A549 (cell line): ENCODE measurements at regions not wholly inside any gene's neighbourhood (a gene's known extent, or its start where the extent isn't known, plus 50 kb on each side); places are given as distances from the start of the nearest gene placed in this dataset.

ENCODE experiments used
- ATAC-seq, 2 experiments: fragments of 200-7000 bp in 1 of 2; fragments of >200 bp in 1 of 2; cut with Nextera tagmentation in 1 of 2; cut with Tn5 transposase in 1 of 2; 3 replicates each; pipeline versions ENCODE4 v1.8.0 to v1.9.1; 2018 to 2020; ENCODE audit warnings: mild to moderate bottlenecking in 1 of 2, moderate library complexity in 1 of 2
- CTCF ChIA-PET: fragments of 300-600 bp; sonication (Branson Sonifier 250); formaldehyde crosslinking; extraction: SDS; loops from one replicate; lab custom pipeline; 2021; ENCODE audit warnings: antibody characterized with exemption, inconsistent platforms; lab: Yijun Ruan, JAX
- POLR2A ChIA-PET: fragments of 350-600 bp; formaldehyde crosslinking; extraction: SDS; loops from one replicate; lab custom pipeline; 2021; ENCODE audit warnings: antibody characterized with exemption, inconsistent platforms; lab: Yijun Ruan, JAX
- DNase-seq, 2 experiments: peaks; one replicate each; pipeline versions ENCODE4 v3.0.0 to v3.0.0-alpha.2; 2011 to 2016; ENCODE audit warnings: low read depth in 1 of 2, low spot score in 1 of 2
- FAIRE-seq: peaks from 2 replicates; lab custom pipeline; 2011; peaks lifted over from hg19 to GRCh38; lab: Jason Lieb, UNC
- H3K27ac ChIP-seq, 2 experiments: fragments of >200 bp; sonication (Bioruptor Twin); formaldehyde crosslinking; 3 replicates each; pipeline ENCODE4 v1.5.1; 2016 to 2017
- H3K4me1 ChIP-seq: fragments of >200 bp; sonication (Bioruptor Twin); formaldehyde crosslinking; 3 replicates; pipeline ENCODE4 v1.6.1; 2016
- H3K4me2 ChIP-seq: fragments of >200 bp; sonication (Bioruptor Twin); formaldehyde crosslinking; 3 replicates; pipeline ENCODE4 v1.6.1; 2016
- H3K4me3 ChIP-seq: fragments of >200 bp; sonication (Bioruptor Twin); formaldehyde crosslinking; 3 replicates; pipeline ENCODE4 v1.5.1; 2016
- H3K9me3 ChIP-seq: fragments of >200 bp; sonication (Bioruptor Twin); formaldehyde crosslinking; 3 replicates; pipeline ENCODE4 v1.6.1; 2016
- ATOH8 ChIP-seq: fragments of 250-450 bp; sonication (Bioruptor Pico); IDR thresholded peaks from 2 replicates; pipeline ENCODE4 v1.5.0; 2020; ENCODE audit warnings: low read depth, mild to moderate bottlenecking, moderate library complexity
- CBX8 ChIP-seq: fragments of 200-600 bp; sonication (generic); IDR thresholded peaks from 2 replicates; pipeline ENCODE4 v1.6.1; 2016
- CEBPB ChIP-seq, 2 experiments: fragments of >200 bp in 1 of 2; sonication (Bioruptor Twin) in 1 of 2; formaldehyde crosslinking in 1 of 2; IDR thresholded peaks; 2 replicates each; pipeline ENCODE4 v1.6.1; 2012 to 2016
- CHD2 ChIP-seq: fragments of 150-350 bp; IDR thresholded peaks from 2 replicates; pipeline ENCODE4 v1.6.1; 2014; ENCODE audit warnings: low read length; ENCODE audit not compliant: partially characterized antibody
- CTCF ChIP-seq: fragments of >200 bp; sonication (Bioruptor Twin); formaldehyde crosslinking; IDR thresholded peaks from 3 replicates; pipeline ENCODE4 v1.5.1; 2016
- EHF ChIP-seq: fragments of 250-450 bp; sonication (Bioruptor Pico); IDR thresholded peaks from 2 replicates; pipeline ENCODE4 v1.5.0; 2020; ENCODE audit warnings: mild to moderate bottlenecking
- ELK1 ChIP-seq: fragments of 150-350 bp; IDR thresholded peaks from 2 replicates; pipeline ENCODE4 v1.6.1; 2014; ENCODE audit warnings: low read depth, mild to moderate bottlenecking, low read length
- FOSL2 ChIP-seq, 2 experiments: fragments of 450-650 bp in 1 of 2; fragments of >200 bp in 1 of 2; sonication (Bioruptor Twin) in 1 of 2; formaldehyde crosslinking; IDR thresholded peaks; 2 replicates each; pipeline versions ENCODE4 v1.5.0 to v1.6.1; 2016 to 2020; ENCODE audit warnings: mild to moderate bottlenecking in 1 of 2, moderate library complexity in 1 of 2
- GATA3 ChIP-seq: IDR thresholded peaks from 2 replicates; pipeline ENCODE4 v1.6.1; 2012; ENCODE audit warnings: borderline replicate concordance
- HDAC2 ChIP-seq: fragments of 200-600 bp; sonication (generic); IDR thresholded peaks from 2 replicates; pipeline ENCODE4 v1.6.1; 2016
- HES2 ChIP-seq: fragments of >200 bp; sonication (Bioruptor Twin); formaldehyde crosslinking; IDR thresholded peaks from 2 replicates; pipeline ENCODE4 v1.6.1; 2016
- HOXA7 ChIP-seq: fragments of 250-450 bp; sonication (Bioruptor Pico); IDR thresholded peaks from 2 replicates; pipeline ENCODE4 v1.5.0; 2020; ENCODE audit warnings: mild to moderate bottlenecking, moderate library complexity
- HOXB13 ChIP-seq: fragments of 250-450 bp; sonication (Bioruptor Pico); IDR thresholded peaks from 2 replicates; pipeline ENCODE4 v1.5.0; 2020; ENCODE audit warnings: low read depth, mild to moderate bottlenecking, moderate library complexity
- JUNB ChIP-seq: fragments of >200 bp; sonication (Bioruptor Twin); formaldehyde crosslinking; IDR thresholded peaks from 2 replicates; pipeline ENCODE4 v1.6.1; 2016
- MAFK ChIP-seq: fragments of 450-650 bp; IDR thresholded peaks from 2 replicates; pipeline ENCODE4 v1.6.1; 2014; ENCODE audit not compliant: partially characterized antibody
- NFE2L2 ChIP-seq: fragments of 150-350 bp; conservative IDR thresholded peaks from 2 replicates; pipeline ENCODE4 v1.6.1; 2014; ENCODE audit warnings: low read length
- NPAS2 ChIP-seq: fragments of 250-450 bp; sonication (Bioruptor Pico); IDR thresholded peaks from 2 replicates; pipeline ENCODE4 v1.8.0; 2022; ENCODE audit warnings: mild to moderate bottlenecking, moderate library complexity, borderline replicate concordance
- NR3C1 ChIP-seq: fragments of >200 bp; sonication (Bioruptor Twin); formaldehyde crosslinking; IDR thresholded peaks from 3 replicates; pipeline ENCODE4 v1.6.1; 2017
- PHF8 ChIP-seq: fragments of 200-600 bp; sonication (generic); IDR thresholded peaks from 2 replicates; pipeline ENCODE4 v1.6.1; 2016; ENCODE audit warnings: low read depth, mild to moderate bottlenecking, antibody characterized with exemption, moderate library complexity, borderline replicate concordance
- POLR2A ChIP-seq: IDR thresholded peaks from 2 replicates; pipeline ENCODE4 v1.6.1; 2012; ENCODE audit warnings: mild to moderate bottlenecking, low read length
- RAD21 ChIP-seq, 2 experiments: fragments of >200 bp in 1 of 2; sonication (Bioruptor Twin) in 1 of 2; formaldehyde crosslinking in 1 of 2; IDR thresholded peaks in 1 of 2; conservative IDR thresholded peaks in 1 of 2; 2 replicates in 1 of 2; 3 replicates in 1 of 2; pipeline ENCODE4 v1.6.1; 2012 to 2018; ENCODE audit warnings: inconsistent platforms in 1 of 2
- RCOR1 ChIP-seq: fragments of 150-350 bp; IDR thresholded peaks from 2 replicates; pipeline ENCODE4 v1.6.1; 2014; ENCODE audit warnings: antibody characterized with exemption, low read length, low read depth
- REST ChIP-seq: fragments of 200-600 bp; sonication (generic); IDR thresholded peaks from 2 replicates; pipeline ENCODE4 v1.6.1; 2016; ENCODE audit warnings: antibody characterized with exemption, mild to moderate bottlenecking, moderate library complexity
- RNF2 ChIP-seq: fragments of 200-600 bp; sonication (generic); IDR thresholded peaks from 2 replicates; pipeline ENCODE4 v1.6.1; 2016; ENCODE audit warnings: low read depth, mild to moderate bottlenecking, antibody characterized with exemption, moderate library complexity, borderline replicate concordance
- USF2 ChIP-seq: fragments of 450-650 bp; IDR thresholded peaks from 2 replicates; pipeline ENCODE4 v1.6.1; 2014; ENCODE audit warnings: antibody characterized with exemption
- ZC3H11A ChIP-seq: fragments of 450-650 bp; IDR thresholded peaks from 2 replicates; pipeline ENCODE4 v1.6.1; 2014; ENCODE audit warnings: antibody characterized with exemption, mild to moderate bottlenecking
- ZFP36 ChIP-seq: fragments of 450-650 bp; IDR thresholded peaks from 2 replicates; pipeline ENCODE4 v1.6.1; 2014; ENCODE audit warnings: borderline replicate concordance; ENCODE audit not compliant: partially characterized antibody
- ZSCAN20 ChIP-seq: fragments of 250-450 bp; sonication (Bioruptor Pico); IDR thresholded peaks from 2 replicates; pipeline ENCODE4 v1.8.0; 2022; ENCODE audit warnings: mild to moderate bottlenecking, moderate library complexity
- WGBS: methylation state at CpG from one replicate; pipeline ENCODE4 v1.1.6; 2017; ENCODE audit errors: missing lambda C conversion rate; 5-methylcytosine and 5-hydroxymethylcytosine counted together

GRCh38 chr1:82837766-82838465 is 1037.2 kb downstream of the ADGRL2 start:
- WGBS: 32% methylated on average over 6 of the region's 6 CpGs
- Histone ChIP-seq H3K4me3 (no peak overlapping the region), H3K27ac (no peak overlapping the region), H3K4me1 (no peaks in the 10 kb centered on the region), H3K4me2 (no peak overlapping the region), H3K9me3 (no peaks in the 10 kb centered on the region)
- ChIA-PET POLR2A (no interaction called here), CTCF (no interaction called here)
- ATAC-seq: no peak
- no peak for FAIRE-seq
- TF ChIP-seq MAFK (no peak), USF2 (no peak), REST (no peak), NR3C1 (no peak), CTCF (no peak), RAD21 (conservative IDR thresholded peaks at IDR 0.05 in 1 of 2, IDR thresholded peaks at IDR 0.05 in 1 of 2) (no peak), HOXB13 (CRISPR knock-in tag) (no peak), HES2 (no peak), CBX8 (no peak), FOSL2 (IDR thresholded peaks at IDR 0.05) (no peak), FOSL2 (CRISPR knock-in tag; IDR thresholded peaks at IDR 0.05) (no peak), RNF2 (no peak), ZSCAN20 (CRISPR knock-in tag) (no peak), ZC3H11A (no peak), EHF (CRISPR knock-in tag) (no peak), HOXA7 (CRISPR knock-in tag) (no peak), PHF8 (no peak), CEBPB (IDR thresholded peaks at IDR 0.05) (no peak)
- TF ChIP-seq, all 56 proteins: peak for 0
- no peak for DNase-seq

GRCh38 chr1:82836973-82837680 is 1036.4 kb downstream of the ADGRL2 start:
- FAIRE-seq (no peak), ATAC-seq (no peak), DNase-seq (no peak)
- ChIA-PET POLR2A (no interaction called here), CTCF (no interaction called here)
- 41% methylated on average over 4 of the region's 4 CpGs for WGBS
- no peaks in the 10 kb centered on the region for H3K4me1 ChIP-seq
- H3K4me3 ChIP-seq: no peak overlapping the region
- H3K4me2 ChIP-seq: no peak overlapping the region
- H3K27ac ChIP-seq: no peak overlapping the region
- no peaks in the 10 kb centered on the region for H3K9me3 ChIP-seq
- TF ChIP-seq HDAC2 (no peak), CHD2 (no peak), ELK1 (no peak), USF2 (no peak), NPAS2 (CRISPR knock-in tag) (no peak), GATA3 (no peak), ZSCAN20 (CRISPR knock-in tag) (no peak), JUNB (no peak), RCOR1 (no peak), POLR2A (no peak), ZFP36 (no peak), ATOH8 (no peak), NFE2L2 (no peak)
